GM18868 (cell line): ENCODE measurements at regions not wholly inside any gene's neighbourhood (a gene's known extent, or its start where the extent isn't known, plus 50 kb on each side); places are given as distances from the start of the nearest gene placed in this dataset.
"Not testable (repeated sequence)": the region's sequence is repeated elsewhere in the genome, so short reads cannot be mapped to it uniquely, and the experiment has no call there.

Source experiments
- ATAC-seq: cut with Tn5 transposase; IDR thresholded peaks from one replicate; pipeline ENCODE4 v1.9.1; 2021; ENCODE audit warnings: mild to moderate bottlenecking, moderate library complexity; ENCODE audit not compliant: unreplicated experiment

DNA sequence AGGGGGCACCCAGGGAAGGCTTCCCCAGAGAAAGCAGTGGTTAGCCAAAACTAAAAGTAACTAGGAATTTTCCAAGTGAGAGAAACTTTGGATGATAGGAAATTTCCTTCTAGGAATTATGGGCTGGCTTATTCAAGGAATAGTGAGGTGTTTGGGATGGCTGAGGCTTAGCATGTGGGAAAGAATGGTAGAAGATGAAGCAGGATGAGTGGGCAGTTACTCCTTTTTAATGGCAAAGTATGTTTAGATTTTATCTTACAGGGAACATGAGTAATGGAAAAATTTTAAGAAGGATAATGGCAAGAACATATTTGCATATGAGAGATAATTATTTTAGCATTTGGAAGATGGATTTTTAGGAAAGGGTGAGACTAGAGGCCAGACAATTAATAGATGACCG lies 197.6 kb downstream of the SLC38A4 start:
- ATAC-seq = no peak

DNA sequence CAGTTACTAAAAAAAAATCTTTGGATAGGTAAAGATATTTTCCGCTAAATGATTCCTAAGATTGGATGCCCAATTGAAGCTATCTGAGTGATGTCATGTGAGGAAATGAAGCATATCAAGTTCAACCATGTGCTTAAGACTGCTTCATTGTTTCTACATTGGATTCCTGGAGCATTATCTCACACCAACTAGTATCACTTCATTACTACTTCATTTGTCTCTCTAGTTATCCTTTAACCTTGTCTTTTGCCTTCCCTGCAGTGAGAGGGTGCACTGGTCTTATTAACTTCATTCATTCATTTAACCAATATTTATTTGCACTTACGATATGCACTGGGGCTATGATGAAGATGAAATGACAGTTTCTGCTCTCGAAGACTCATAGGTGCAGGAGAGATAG lies 198.1 kb downstream of the SLC38A4 start:
- no peak for ATAC-seq

GRCh38 chr12:46619474-46619873 lies 206.3 kb downstream of the SLC38A4 start:
- ATAC-seq = not testable (repeated sequence)

DNA sequence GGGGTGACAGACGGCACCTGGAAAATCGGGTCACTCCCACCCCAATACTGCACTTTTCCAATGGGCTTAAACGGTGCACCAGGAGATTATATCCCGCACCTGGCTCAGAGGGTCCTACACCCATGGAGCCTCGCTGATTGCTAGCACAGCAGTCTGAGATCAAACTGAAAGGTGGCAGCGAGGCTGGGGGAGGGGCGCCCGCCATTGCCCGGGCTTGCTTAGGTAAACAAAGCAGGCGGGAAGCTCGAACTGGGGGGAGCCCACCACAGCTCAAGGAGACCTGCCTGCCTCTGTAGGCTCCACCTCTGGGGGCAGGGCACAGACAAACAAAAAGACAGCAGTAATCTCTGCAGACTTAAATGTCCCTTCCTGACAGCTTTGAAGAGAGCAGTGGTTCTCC lies 208.1 kb downstream of the SLC38A4 start:
- ATAC-seq = not testable (repeated sequence)

DNA sequence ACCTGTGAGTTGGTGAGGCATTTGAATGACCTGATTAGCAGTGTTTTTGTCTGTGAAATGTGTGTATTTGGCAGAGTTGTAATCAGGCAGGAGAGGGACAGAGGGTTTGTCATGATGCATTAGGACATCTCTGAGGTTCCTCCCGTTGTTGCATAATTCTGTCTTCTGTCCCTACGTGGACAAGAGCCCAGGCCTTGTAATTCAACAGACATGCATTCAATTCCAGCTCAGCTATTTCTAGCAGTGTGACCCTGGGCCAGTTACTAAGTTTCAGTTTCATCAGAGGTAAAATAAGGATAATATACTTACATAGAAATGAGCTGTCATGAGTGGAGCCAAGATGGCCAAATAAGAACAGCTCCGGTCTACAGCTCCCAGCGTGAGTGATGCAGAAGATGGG lies 208.6 kb downstream of the SLC38A4 start:
- no peak for ATAC-seq

- ATAC-seq = no peak
Observed at GRCh38 chr12:46610754-46611153, 215.0 kb downstream of the SLC38A4 start.

DNA sequence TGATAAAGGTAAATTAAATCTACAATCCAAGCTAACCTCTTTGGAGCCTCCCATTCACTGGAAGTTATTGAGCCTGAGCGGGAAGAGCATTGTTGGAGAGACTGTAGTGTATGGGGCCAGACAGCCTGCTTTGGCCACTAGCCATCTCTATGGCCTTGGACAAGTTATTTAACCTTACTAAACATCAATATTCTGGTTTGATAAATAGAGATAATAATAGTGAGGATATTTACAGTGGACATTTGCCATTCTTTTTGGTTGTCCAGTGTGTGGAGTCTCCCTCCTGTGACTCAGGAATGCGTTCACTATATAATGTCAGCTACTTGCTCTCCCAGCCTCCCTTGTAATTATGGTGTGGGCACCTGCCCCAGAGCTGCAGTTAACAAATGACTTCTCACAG lies 216.1 kb downstream of the SLC38A4 start:
- ATAC-seq = no peak

GRCh38 chr12:46609273-46609623 lies 216.5 kb downstream of the SLC38A4 start:
- peak; percentile 67 for ATAC-seq

DNA sequence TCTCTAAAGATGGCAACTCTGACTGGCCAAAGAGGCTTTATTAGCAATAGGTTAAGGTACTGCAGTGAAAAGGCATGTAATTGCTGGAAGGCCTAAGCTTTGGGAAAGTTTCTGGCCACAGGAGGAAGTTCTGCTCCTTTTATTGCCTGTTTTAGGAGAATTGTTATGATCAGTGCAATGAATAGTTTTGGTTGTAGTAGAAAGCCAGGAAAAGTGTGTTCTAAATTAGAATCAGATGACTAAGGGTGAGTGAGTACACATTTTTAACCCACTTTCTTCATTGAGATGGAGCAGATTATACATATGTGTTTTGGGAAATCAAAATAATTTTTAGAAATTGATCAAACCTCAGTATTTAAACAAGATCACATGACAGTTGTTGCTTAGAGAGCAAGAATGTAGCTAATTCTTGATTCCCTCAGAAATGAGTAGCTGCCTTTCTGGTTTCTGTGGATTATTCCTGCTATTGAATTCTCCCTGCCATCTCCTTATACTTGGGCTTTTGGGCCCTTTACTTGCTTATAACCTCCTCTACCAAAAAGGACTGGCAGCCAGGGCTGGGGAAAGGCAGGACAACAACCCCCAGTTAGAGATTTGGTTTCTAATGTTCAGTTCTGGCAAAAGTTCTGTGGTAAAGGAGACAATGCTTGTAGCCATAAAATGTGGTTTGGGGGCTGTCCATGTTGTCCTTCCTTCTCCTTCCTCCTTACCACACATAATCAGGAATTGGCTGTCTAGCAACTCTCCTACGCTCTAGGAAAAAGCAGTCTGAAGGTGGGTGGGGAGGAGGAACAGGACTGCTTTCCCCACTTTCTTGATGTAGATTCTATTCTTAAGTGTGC lies 217.1 kb downstream of the SLC38A4 start:
- ATAC-seq = no peak

- ATAC-seq = no peak
Observed at GRCh38 chr12:46604684-46605083, 221.1 kb downstream of the SLC38A4 start.

DNA sequence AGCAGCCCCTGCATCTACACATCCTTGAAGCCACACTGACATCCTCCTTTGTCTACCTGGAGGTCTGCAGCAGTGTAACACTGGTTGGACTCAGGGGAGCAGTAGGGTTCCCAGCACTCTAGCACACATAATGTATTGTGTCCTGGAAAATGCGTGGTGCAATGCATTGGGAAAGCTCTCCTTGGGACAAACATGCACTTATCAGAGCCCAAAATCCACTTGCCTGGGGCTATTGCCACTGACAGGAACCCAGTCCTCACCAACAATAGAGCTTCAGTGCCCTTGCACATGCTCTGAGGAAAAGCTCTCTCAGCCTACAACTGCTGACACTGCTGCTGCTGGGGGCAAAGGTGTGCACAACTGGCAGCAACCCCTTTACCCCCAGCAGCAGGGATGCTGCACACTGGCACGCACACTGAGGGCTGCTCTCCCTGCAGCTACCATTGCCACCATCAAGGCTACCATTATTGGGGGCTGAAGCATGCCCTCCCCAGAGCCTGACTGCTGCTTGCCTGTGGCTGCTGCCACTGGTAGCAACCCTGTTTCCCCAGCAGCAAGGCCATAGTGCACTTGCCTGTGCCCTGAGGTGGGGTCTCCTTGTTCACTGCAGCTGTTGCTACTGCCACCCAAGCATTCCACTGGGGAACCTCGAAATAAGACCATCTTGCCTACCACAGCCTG lies 221.9 kb downstream of the SLC38A4 start:
- ATAC-seq = no peak

DNA sequence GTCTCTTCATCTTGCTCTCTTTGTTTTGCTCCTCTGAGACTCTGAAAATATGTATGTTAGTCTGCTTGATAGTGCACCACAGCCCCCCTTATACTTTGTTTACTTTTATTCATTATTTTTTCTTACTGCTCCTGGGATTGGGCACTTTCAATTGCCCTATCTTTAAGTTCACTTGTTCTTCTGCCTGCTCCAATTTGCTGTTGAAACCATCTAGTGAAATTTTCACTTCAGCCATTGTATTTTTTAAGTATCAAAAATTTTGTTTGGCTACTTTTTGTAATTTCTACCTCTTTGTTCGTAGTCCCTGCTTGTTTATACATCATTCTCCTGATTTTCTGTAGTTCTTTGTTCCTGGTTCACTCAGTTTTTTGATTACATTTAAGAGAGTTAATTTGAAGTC lies 223.3 kb downstream of the SLC38A4 start:
- ATAC-seq = no peak

DNA sequence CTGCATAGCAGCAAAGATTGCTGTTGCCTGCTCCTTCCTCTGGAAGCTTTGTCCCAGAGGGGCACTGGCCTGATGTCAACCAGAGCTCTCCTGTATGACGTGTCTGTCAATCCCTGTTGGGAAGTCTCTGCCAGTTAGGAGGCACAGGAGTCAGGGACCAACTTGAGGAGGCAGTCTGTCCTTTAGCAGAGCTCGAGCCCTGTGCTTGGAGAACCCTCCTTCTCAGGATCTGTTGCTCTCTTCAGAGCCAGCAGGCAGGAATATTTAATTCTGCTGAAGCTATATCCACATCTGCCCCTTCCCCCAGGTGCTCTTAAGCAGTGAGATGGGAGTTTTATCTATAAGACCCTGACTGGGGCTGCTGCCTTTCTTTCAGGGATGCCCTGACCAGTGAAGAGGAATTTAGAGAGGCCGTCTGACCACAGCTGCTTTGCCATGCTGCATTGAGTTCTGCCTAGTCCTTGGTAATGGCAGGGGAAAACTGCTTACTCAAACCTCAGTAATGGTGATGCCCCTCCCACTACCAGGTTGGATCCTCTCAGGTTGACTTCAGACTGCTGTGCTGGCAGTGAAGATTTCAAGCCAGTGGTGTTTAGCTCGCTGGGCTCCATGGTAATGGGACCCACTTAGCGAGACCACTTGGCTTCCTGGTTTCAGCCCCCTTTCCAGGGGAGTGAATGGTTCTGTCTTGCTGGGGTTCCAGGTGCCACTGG lies 218.6 kb upstream of the SLC38A2 start:
- no peak for ATAC-seq

- no peak for ATAC-seq
Observed at GRCh38 chr12:46585854-46586621, 213.5 kb upstream of the SLC38A2 start.

DNA sequence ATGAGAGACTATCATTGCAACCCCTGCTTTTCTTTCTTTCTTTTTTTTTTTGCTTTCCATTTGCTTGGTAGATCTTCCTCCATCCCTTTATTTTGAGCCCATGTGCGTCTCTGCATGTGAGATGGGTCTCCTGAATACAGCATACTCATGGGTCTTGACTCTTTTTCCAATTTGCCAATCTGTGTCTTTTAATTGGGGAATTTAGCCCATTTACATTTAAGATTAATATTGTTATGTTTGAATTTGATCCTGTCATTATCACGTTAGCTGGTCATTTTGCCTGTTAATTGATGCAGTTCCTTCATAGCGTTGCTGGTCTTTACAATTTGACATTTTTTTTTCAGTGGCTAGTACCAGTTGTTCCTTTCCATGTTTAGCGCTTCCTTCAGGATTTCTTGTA lies 211.5 kb upstream of the SLC38A2 start:
- not testable (repeated sequence) for ATAC-seq

DNA sequence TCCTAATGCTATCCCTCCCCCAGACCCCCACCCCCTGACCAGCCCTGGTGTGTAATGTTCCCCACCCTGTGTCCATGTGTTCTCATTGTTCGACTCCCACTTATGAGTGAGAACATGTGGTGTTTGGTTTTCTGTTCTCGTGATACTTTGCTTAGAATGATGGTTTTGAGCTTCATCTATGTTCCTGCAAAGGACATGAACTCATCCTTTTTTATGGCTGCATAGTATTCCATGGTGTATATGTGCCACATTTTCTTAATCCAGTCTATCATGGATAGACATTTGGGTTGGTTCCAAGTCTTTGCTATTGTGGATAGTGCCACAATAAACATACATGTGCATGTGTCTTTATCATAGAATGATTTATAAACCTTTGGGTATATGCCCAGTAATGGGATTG lies 209.4 kb upstream of the SLC38A2 start:
- not testable (repeated sequence) for ATAC-seq

- ATAC-seq = no peak
Observed at GRCh38 chr12:46580445-46580844, 207.9 kb upstream of the SLC38A2 start.

GRCh38 chr12:46579474-46579873 lies 206.9 kb upstream of the SLC38A2 start:
- no peak for ATAC-seq

DNA sequence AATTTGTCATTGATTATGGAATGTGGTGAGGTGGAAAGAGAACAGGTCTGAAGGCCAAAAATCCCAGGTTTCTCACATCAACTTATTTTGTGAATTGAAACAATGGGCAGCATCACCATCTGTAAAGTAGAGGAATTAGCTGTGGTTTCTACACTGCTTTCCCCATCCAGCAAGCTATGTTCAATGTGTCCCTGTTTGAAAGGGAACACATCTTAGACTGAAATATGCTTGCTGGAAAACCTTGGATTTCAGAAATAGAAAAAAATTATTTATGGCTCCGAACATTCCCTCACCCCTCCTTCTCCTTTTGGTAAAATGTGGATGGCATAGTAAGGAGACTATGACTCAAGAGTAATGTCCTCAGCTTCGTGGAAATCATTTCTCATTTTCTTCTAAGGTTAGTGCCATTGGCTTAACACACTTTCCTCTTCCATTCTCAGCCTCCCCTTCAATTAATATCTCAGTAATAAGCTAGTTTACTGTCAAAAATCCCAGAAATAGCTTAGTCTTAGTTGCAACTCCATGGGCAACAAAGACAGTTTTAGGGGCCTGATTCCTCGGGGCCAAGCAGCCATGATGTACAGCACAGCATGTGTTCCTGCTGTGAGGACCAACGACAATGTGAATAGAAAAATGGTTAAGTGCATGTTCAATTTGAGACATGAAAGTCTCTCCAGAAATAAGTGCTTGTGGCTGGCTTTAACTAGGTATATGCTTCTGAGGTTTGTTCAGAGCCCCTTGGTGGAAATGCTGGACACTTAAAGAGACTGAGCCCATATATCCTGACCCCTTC lies 205.8 kb upstream of the SLC38A2 start:
- no peak for ATAC-seq

- no peak for ATAC-seq
Observed at GRCh38 chr12:46577063-46577776, 204.6 kb upstream of the SLC38A2 start.
